B cell (primary cell): ENCODE measurements at regions not wholly inside any gene's neighbourhood (a gene's known extent, or its start where the extent isn't known, plus 50 kb on each side); places are given as distances from the start of the nearest gene placed in this dataset.

Experiments
- ATAC-seq: fragments of 200-7000 bp; cut with Tn5 transposase; one replicate; pipeline ENCODE4 v1.10.0; 2021; ENCODE audit warnings: low read depth, mild to moderate bottlenecking, moderate number of reproducible peaks, moderate library complexity
- CTCF ChIA-PET: fragments of 350-600 bp; sonication (Branson Sonifier 250); formaldehyde crosslinking; loops from one replicate; lab custom pipeline; 2021; ENCODE audit warnings: antibody characterized with exemption, inconsistent platforms; lab: Charles Lee
- POLR2A ChIA-PET: fragments of 350-600 bp; sonication (Branson Sonifier 250); formaldehyde crosslinking; loops from one replicate; lab custom pipeline; 2021; ENCODE audit warnings: antibody characterized with exemption; lab: Charles Lee
- DNase-seq: peaks from one replicate; pipeline ENCODE4 v3.0.0; 2013
- H2AFZ ChIP-seq: 2 replicates; pipeline ENCODE4 v1.6.1; 2012; ENCODE audit warnings: mild to moderate bottlenecking, low read depth, low read length; ENCODE audit not compliant: insufficient read depth, poor library complexity, severe bottlenecking
- H3K27ac ChIP-seq, 2 donors: 1 replicate in 1 of 2; 2 replicates in 1 of 2; pipeline ENCODE4 v1.5.1; 2012 to 2013; ENCODE audit warnings: low read length in 2 of 2, mild to moderate bottlenecking in 2 of 2, moderate library complexity in 1 of 2
- H3K27me3 ChIP-seq, 4 experiments: fragments of 200-600 bp in 1 of 4; sonication (generic) in 1 of 4; replicated peaks in 1 of 4; 1 replicate in 2 of 4; 2 replicates in 2 of 4; pipeline versions ENCODE4 v1.6.1 to v1.7.0; 2013 to 2016; ENCODE audit warnings: low read length in 3 of 4, mild to moderate bottlenecking in 2 of 4, mixed read lengths in 1 of 4, moderate library complexity in 1 of 4; ENCODE audit not compliant: insufficient read depth in 4 of 4, control insufficient read depth in 3 of 4; ENCODE audit errors: control extremely low read depth in 1 of 4
- H3K36me3 ChIP-seq, 2 experiments: replicated peaks in 1 of 2; 1 replicate in 1 of 2; 2 replicates in 1 of 2; pipeline versions ENCODE4 v1.6.1 to v1.7.1; 2013; ENCODE audit warnings: low read length in 1 of 2; ENCODE audit not compliant: insufficient read depth in 2 of 2, control insufficient read depth in 1 of 2; ENCODE audit errors: control extremely low read depth in 1 of 2, extremely low read depth in 1 of 2
- H3K4me1 ChIP-seq, 2 donors: fragments of 200-600 bp in 1 of 2; sonication (generic) in 1 of 2; 1 replicate in 1 of 2; 2 replicates in 1 of 2; pipeline versions ENCODE4 v1.5.1 to v1.6.1; 2013 to 2017; ENCODE audit warnings: low read length in 2 of 2; ENCODE audit not compliant: control insufficient read depth in 2 of 2, insufficient read depth in 2 of 2
- H3K4me2 ChIP-seq: replicated peaks from 2 replicates; pipeline ENCODE3; 2012; ENCODE audit warnings: mild to moderate bottlenecking, low read depth, low read length; ENCODE audit not compliant: poor library complexity, severe bottlenecking
- H3K4me3 ChIP-seq, 5 experiments: fragments of 200-600 bp in 1 of 5; sonication (generic) in 1 of 5; 1 replicate in 3 of 5; 2 replicates in 2 of 5; pipeline versions ENCODE4 v1.5.1 to v1.7.0; 2011 to 2016; ENCODE audit warnings: low read length in 4 of 5, mild to moderate bottlenecking in 4 of 5, low read depth in 2 of 5, control low read depth in 1 of 5, moderate library complexity in 1 of 5; ENCODE audit not compliant: insufficient read depth in 1 of 5; ENCODE audit errors: control extremely low read depth in 1 of 5, extremely low read depth in 1 of 5
- H3K79me2 ChIP-seq: fragments of 200-600 bp; sonication (generic); one replicate; pipeline ENCODE4 v1.6.0; 2016; ENCODE audit warnings: low read length; ENCODE audit not compliant: control insufficient read depth, insufficient read depth
- H3K9ac ChIP-seq: fragments of 200-600 bp; sonication (generic); 2 replicates; pipeline ENCODE4 v1.6.1; 2017; ENCODE audit warnings: mild to moderate bottlenecking, low read length, moderate library complexity
- H3K9me3 ChIP-seq, 3 donors: one replicate each; pipeline versions ENCODE4 v1.6.1 to v1.7.1; 2013; ENCODE audit warnings: low read length in 2 of 3; ENCODE audit not compliant: control insufficient read depth in 2 of 3, insufficient read depth in 1 of 3; ENCODE audit errors: control extremely low read depth in 1 of 3
- H4K20me1 ChIP-seq: 2 replicates; pipeline ENCODE4 v1.6.0; 2012; ENCODE audit warnings: mild to moderate bottlenecking, low read length; ENCODE audit not compliant: insufficient read depth, control insufficient read depth, poor library complexity, severe bottlenecking
- H3K27ac Mint-ChIP-seq: one replicate; pipeline ENCODE4 v1.8.0; 2021; ENCODE audit warnings: mixed read lengths
- H3K27me3 Mint-ChIP-seq: one replicate; pipeline ENCODE4 v1.8.0; 2021; ENCODE audit warnings: mixed read lengths
- H3K4me1 Mint-ChIP-seq: one replicate; pipeline ENCODE4 v1.8.0; 2021; ENCODE audit warnings: mixed read lengths
- H3K4me3 Mint-ChIP-seq: one replicate; pipeline ENCODE4 v1.8.0; 2021; ENCODE audit warnings: mixed read lengths
- H3K9me3 Mint-ChIP-seq: one replicate; pipeline ENCODE4 v1.8.0; 2022; ENCODE audit warnings: mixed read lengths; ENCODE audit not compliant: insufficient read depth
- EZH2 ChIP-seq: IDR thresholded peaks from 2 replicates; pipeline ENCODE4 v1.6.1; 2012; ENCODE audit warnings: borderline replicate concordance, low read depth, mild to moderate bottlenecking, moderate library complexity, low read length; ENCODE audit not compliant: insufficient read depth, poor library complexity, severe bottlenecking
- WGBS: methylation state at CpG from one replicate; pipeline ENCODE4 v1.1.5; 2013; ENCODE audit warnings: missing lambda C conversion rate; ENCODE audit not compliant: insufficient coverage; 5-methylcytosine and 5-hydroxymethylcytosine counted together
- intact Hi-C: fragments of 100-400 bp; cut with micrococcal nuclease; formaldehyde crosslinking; loops from one replicate; pipeline ENCODE4 v1.10.0; 2022
- TF ChIP-seq, protein P1 (sequence below): fragments of 200-600 bp; IDR thresholded peaks from one replicate; pipeline ENCODE4 v1.8.0; 2022; ENCODE audit warnings: antibody characterized with exemption, mild to moderate bottlenecking

DNA sequence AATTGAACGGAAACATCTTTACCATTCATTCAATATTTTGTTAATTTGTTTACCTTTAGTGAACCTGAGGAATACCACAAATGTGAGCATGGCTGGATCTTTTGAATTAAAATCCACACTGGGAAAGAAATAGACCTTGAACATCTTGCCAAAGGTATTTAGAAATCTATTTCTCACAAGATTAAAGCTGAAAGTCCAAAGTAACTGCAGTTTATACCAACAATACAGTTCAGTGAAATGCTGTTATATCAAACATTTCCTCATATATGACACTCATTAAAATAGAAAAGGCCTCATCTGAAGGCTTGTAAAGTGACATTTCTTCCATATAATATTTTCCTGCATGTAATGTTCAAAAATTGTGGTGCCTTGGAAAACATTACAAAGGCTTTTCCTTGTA, 166.5 kb upstream of the HAND2 start:
- Mint-ChIP-seq H3K9me3 (peaks cover 3% of the 10 kb centered on the region), H3K27me3 (no peaks in the 10 kb centered on the region), H3K4me1 (no peaks in the 10 kb centered on the region), H3K4me3 (no peak overlapping the region), H3K27ac (no peak overlapping the region)
- TF ChIP-seq, protein P1, sequence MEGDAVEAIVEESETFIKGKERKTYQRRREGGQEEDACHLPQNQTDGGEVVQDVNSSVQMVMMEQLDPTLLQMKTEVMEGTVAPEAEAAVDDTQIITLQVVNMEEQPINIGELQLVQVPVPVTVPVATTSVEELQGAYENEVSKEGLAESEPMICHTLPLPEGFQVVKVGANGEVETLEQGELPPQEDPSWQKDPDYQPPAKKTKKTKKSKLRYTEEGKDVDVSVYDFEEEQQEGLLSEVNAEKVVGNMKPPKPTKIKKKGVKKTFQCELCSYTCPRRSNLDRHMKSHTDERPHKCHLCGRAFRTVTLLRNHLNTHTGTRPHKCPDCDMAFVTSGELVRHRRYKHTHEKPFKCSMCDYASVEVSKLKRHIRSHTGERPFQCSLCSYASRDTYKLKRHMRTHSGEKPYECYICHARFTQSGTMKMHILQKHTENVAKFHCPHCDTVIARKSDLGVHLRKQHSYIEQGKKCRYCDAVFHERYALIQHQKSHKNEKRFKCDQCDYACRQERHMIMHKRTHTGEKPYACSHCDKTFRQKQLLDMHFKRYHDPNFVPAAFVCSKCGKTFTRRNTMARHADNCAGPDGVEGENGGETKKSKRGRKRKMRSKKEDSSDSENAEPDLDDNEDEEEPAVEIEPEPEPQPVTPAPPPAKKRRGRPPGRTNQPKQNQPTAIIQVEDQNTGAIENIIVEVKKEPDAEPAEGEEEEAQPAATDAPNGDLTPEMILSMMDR, result no peak
- no peak for TF ChIP-seq EZH2
- no peak for DNase-seq
- ATAC-seq, result no peak
- Histone ChIP-seq H3K79me2 (no peaks in the 10 kb centered on the region), H3K4me3 (no peak overlapping the region), H4K20me1 (no peaks in the 10 kb centered on the region), H2AFZ (no peak overlapping the region), H3K9ac (no peak overlapping the region), H3K27me3 (no peaks in the 10 kb centered on the region), H3K27ac (no peak overlapping the region), H3K4me1 (no peaks in the 10 kb centered on the region), H3K9me3 (peaks cover 0 to 6% (median 0%) of the 10 kb centered on the region in 3 donors), H3K36me3 (no peaks in the 10 kb centered on the region), H3K4me2 (no peak overlapping the region)
- no CpG with 5 or more reads among the region's 1 CpG for WGBS
- ChIA-PET CTCF (no interaction called here), POLR2A (no interaction called here)
- intact Hi-C loops, result no loop called here

DNA sequence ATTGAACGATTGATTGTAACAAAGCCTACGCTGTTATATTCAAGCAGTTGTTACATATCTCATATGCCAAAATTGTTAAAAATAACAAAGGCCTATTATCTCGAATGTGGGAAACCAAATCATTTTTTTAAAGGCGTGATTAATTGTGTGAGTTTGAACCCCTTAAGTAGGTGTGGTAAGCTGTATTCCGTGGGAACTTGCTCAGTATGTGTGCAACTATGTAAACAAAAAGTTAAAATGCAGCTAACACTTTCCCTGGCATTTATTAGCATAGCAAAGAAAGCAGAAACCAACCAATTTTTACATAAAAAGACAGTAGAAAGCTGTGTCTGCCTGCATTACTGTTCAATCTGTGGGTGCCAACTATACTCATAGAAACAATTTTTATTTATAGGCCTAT, 166.0 kb upstream of the HAND2 start:
- Mint-ChIP-seq H3K27ac (no peak overlapping the region), H3K4me3 (no peak overlapping the region), H3K9me3 (peaks cover 3% of the 10 kb centered on the region), H3K27me3 (no peaks in the 10 kb centered on the region), H3K4me1 (no peaks in the 10 kb centered on the region)
- Histone ChIP-seq H3K9ac (no peak overlapping the region), H3K9me3 (peaks cover 0 to 6% (median 0%) of the 10 kb centered on the region in 3 donors), H3K36me3 (no peaks in the 10 kb centered on the region), H3K27me3 (no peaks in the 10 kb centered on the region), H4K20me1 (no peaks in the 10 kb centered on the region), H3K27ac (no peak overlapping the region), H3K4me3 (no peak overlapping the region), H3K4me2 (no peak overlapping the region), H2AFZ (no peak overlapping the region), H3K79me2 (no peaks in the 10 kb centered on the region), H3K4me1 (no peaks in the 10 kb centered on the region)
- ATAC-seq (no peak), DNase-seq (no peak)
- TF ChIP-seq EZH2, result no peak
- TF ChIP-seq, protein P1, result no peak
- intact Hi-C loops, result no loop called here
- POLR2A ChIA-PET, result no interaction called here
- WGBS, result no CpG with 5 or more reads among the region's 5 CpGs
- CTCF ChIA-PET, result no interaction called here
